HepG2 (cell line): ENCODE measurements at regions not wholly inside any gene's neighbourhood (a gene's known extent, or its start where the extent isn't known, plus 50 kb on each side); places are given as distances from the start of the nearest gene placed in this dataset.

Source experiments
- CREB1 ChIP-seq, 2 experiments: fragments of 450-650 bp in 1 of 2; IDR thresholded peaks; 2 replicates each; pipeline ENCODE4 v1.6.1; 2016 to 2017; ENCODE audit warnings: control low read depth in 1 of 2, mild to moderate bottlenecking in 1 of 2, missing compliant biosample characterization in 1 of 2, missing genetic modification characterization in 1 of 2
- EHMT2 ChIP-seq: fragments of 200-600 bp; sonication (generic); IDR thresholded peaks from 2 replicates; pipeline ENCODE4 v1.7.0; 2017; ENCODE audit warnings: antibody characterized with exemption, low read depth, low read length, borderline replicate concordance
- ELF4 ChIP-seq: sonication (generic); formaldehyde crosslinking; IDR thresholded peaks from 2 replicates; pipeline ENCODE4 v1.5.0; 2020; ENCODE audit warnings: missing genetic modification reagents, mild to moderate bottlenecking, moderate library complexity, borderline replicate concordance
- ELK4 ChIP-seq: sonication (generic); formaldehyde crosslinking; IDR thresholded peaks from 2 replicates; pipeline ENCODE4 v1.9.0; 2021; ENCODE audit warnings: missing genetic modification reagents, borderline replicate concordance
- HNRNPUL1 ChIP-seq: fragments of 200-400 bp; formaldehyde crosslinking; IDR thresholded peaks from 2 replicates; pipeline ENCODE4 v1.6.1; 2017; ENCODE audit warnings: low read depth, mild to moderate bottlenecking, low read length, moderate library complexity
- IRX3 ChIP-seq: sonication (generic); formaldehyde crosslinking; IDR thresholded peaks from 2 replicates; pipeline ENCODE4 v1.8.1; 2023; ENCODE audit warnings: mild to moderate bottlenecking, low read depth, missing genetic modification reagents, borderline replicate concordance
- KDM6A ChIP-seq: IDR thresholded peaks from 2 replicates; pipeline ENCODE4 v1.6.1; 2016; ENCODE audit warnings: low read depth
- KLF11 ChIP-seq: IDR thresholded peaks from 2 replicates; pipeline ENCODE4 v1.6.1; 2016; ENCODE audit warnings: missing compliant biosample characterization
- KLF6 ChIP-seq: IDR thresholded peaks from 2 replicates; pipeline ENCODE4 v1.8.0; 2016; ENCODE audit warnings: missing biosample characterization, missing genetic modification reagents
- NKX3-1 ChIP-seq: sonication (generic); formaldehyde crosslinking; IDR thresholded peaks from 2 replicates; pipeline ENCODE4 v1.5.0; 2020; ENCODE audit warnings: missing genetic modification reagents
- NR0B2 ChIP-seq: sonication (generic); formaldehyde crosslinking; IDR thresholded peaks from 2 replicates; pipeline ENCODE4 v1.4.0; 2020; ENCODE audit warnings: mild to moderate bottlenecking, missing genetic modification reagents
- NR2C2 ChIP-seq: sonication (generic); formaldehyde crosslinking; IDR thresholded peaks from 2 replicates; pipeline ENCODE4 v1.4.0; 2020; ENCODE audit warnings: missing genetic modification reagents, mild to moderate bottlenecking, moderate library complexity, borderline replicate concordance
- SNAPC5 ChIP-seq: sonication (generic); formaldehyde crosslinking; IDR thresholded peaks from 2 replicates; pipeline ENCODE4 v1.8.1; 2023; ENCODE audit warnings: mild to moderate bottlenecking, missing genetic modification reagents, borderline replicate concordance
- ZBTB46 ChIP-seq: sonication (generic); formaldehyde crosslinking; IDR thresholded peaks from 2 replicates; pipeline ENCODE4 v1.4.0; 2020; ENCODE audit warnings: mild to moderate bottlenecking, missing genetic modification reagents, borderline replicate concordance
- ZNF276 ChIP-seq: sonication (generic); formaldehyde crosslinking; IDR thresholded peaks from 2 replicates; pipeline ENCODE4 v1.4.0; 2020; ENCODE audit warnings: mild to moderate bottlenecking, low read depth, missing genetic modification reagents
- ZNF34 ChIP-seq: sonication (generic); formaldehyde crosslinking; IDR thresholded peaks from 2 replicates; pipeline ENCODE4 v1.4.0; 2020; ENCODE audit warnings: mild to moderate bottlenecking, missing genetic modification reagents, borderline replicate concordance
- ZNF367 ChIP-seq: sonication (generic); formaldehyde crosslinking; IDR thresholded peaks from 2 replicates; pipeline ENCODE4 v1.4.0; 2020; ENCODE audit warnings: missing genetic modification reagents, borderline replicate concordance
- ZNF44 ChIP-seq: sonication (generic); formaldehyde crosslinking; IDR thresholded peaks from 2 replicates; pipeline ENCODE4 v1.5.1; 2020; ENCODE audit warnings: mild to moderate bottlenecking, missing genetic modification reagents
- ZNF597 ChIP-seq: sonication (generic); formaldehyde crosslinking; IDR thresholded peaks from 2 replicates; pipeline ENCODE4 v1.5.0; 2020; ENCODE audit warnings: missing genetic modification reagents
- ZNF740 ChIP-seq: sonication (generic); formaldehyde crosslinking; IDR thresholded peaks from 2 replicates; pipeline ENCODE4 v1.4.0; 2020; ENCODE audit warnings: missing genetic modification reagents
- ZNF792 ChIP-seq: IDR thresholded peaks from 2 replicates; pipeline ENCODE4 v1.6.1; 2016
- ZSCAN12 ChIP-seq: sonication (generic); formaldehyde crosslinking; IDR thresholded peaks from 2 replicates; pipeline ENCODE4 v1.9.0; 2021; ENCODE audit warnings: mild to moderate bottlenecking, missing genetic modification reagents

GRCh38 chr9:97788763-97789663 is 64.0 kb upstream of the FOXE1 start (continued):
- TF ChIP-seq ZBTB46 (CRISPR knock-in tag) (no peak), ZSCAN12 (CRISPR knock-in tag) (no peak), KLF6 (no peak), ZNF44 (CRISPR knock-in tag) (no peak), HNRNPUL1 (no peak), SNAPC5 (CRISPR knock-in tag) (no peak), KLF11 (CRISPR knock-in tag) (no peak), NR0B2 (no peak), NR2C2 (no peak), ZNF597 (CRISPR knock-in tag) (no peak), IRX3 (CRISPR knock-in tag) (no peak), CREB1 (IDR thresholded peaks at IDR 0.05) (no peak), CREB1 (CRISPR knock-in tag; IDR thresholded peaks at IDR 0.05) (peak; percentile 22; the same call in 1 of the 2 replicates), ZNF276 (CRISPR knock-in tag) (no peak), ELF4 (CRISPR knock-in tag) (no peak), KDM6A (CRISPR knock-in tag) (0 out of 2 replicates have a peak, but pooled peaks have one; percentile 59), ZNF367 (CRISPR knock-in tag) (no peak), ZNF792 (CRISPR knock-in tag) (0 out of 2 replicates have a peak, but pooled peaks have one; percentile 65), ELK4 (CRISPR knock-in tag) (no peak), EHMT2 (0 out of 2 replicates have a peak, but pooled peaks have one; percentile 56), ZNF740 (CRISPR knock-in tag) (no peak), NKX3-1 (no peak), ZNF34 (CRISPR knock-in tag) (no peak)
